HFF-Myc (cell line): ENCODE measurements at regions not wholly inside any gene's neighbourhood (a gene's known extent, or its start where the extent isn't known, plus 50 kb on each side); places are given as distances from the start of the nearest gene placed in this dataset.

Experiments used
- DNase-seq: peaks from one replicate; pipeline ENCODE4 v3.0.0-alpha.2; 2011; ENCODE audit warnings: low read depth; ENCODE audit errors: extremely low read depth
- H3K4me3 ChIP-seq: replicated peaks from 2 replicates; pipeline ENCODE4 v1.5.1; 2011; ENCODE audit warnings: low read depth, mild to moderate bottlenecking, control low read depth, low read length
- CTCF ChIP-seq: IDR thresholded peaks from 2 replicates; pipeline ENCODE4 v1.5.1; 2012; ENCODE audit warnings: mild to moderate bottlenecking, low read depth, low read length, control low read depth; ENCODE audit errors: missing control alignments

- DNase-seq = peak; percentile 26
- no peak for TF ChIP-seq CTCF
- H3K4me3 ChIP-seq = no peak overlapping the region
Measured at GRCh38 chr10:113326160-113327111, 226.4 kb upstream of the HABP2 start.

- H3K4me3 ChIP-seq = no peak overlapping the region
- TF ChIP-seq CTCF = no peak
Measured at GRCh38 chr10:113329121-113329596, 223.7 kb upstream of the HABP2 start.

GRCh38 chr10:113331961-113332360, 220.9 kb upstream of the HABP2 start:
- no peak overlapping the region for H3K4me3 ChIP-seq
- DNase-seq = no peak
- no peak for TF ChIP-seq CTCF

More at GRCh38 chr10:113329121-113329596, 223.7 kb upstream of the HABP2 start:
- DNase-seq = no peak

- no peak for TF ChIP-seq CTCF
- no peak overlapping the region for H3K4me3 ChIP-seq
- no peak for DNase-seq
Measured at GRCh38 chr10:113333313-113333712, 219.5 kb upstream of the HABP2 start.

- H3K4me3 ChIP-seq = no peak overlapping the region
- no peak for TF ChIP-seq CTCF
- DNase-seq = peak; percentile 52
Measured at GRCh38 chr10:113335592-113335991, 217.3 kb upstream of the HABP2 start.

GRCh38 chr10:113336549-113337130, 216.2 kb upstream of the HABP2 start:
- no peak for TF ChIP-seq CTCF
- DNase-seq = peak; percentile 55
- H3K4me3 ChIP-seq = no peak overlapping the region
